NT2/D1 (cell line): ENCODE measurements at regions not wholly inside any gene's neighbourhood (a gene's known extent, or its start where the extent isn't known, plus 50 kb on each side); places are given as distances from the start of the nearest gene placed in this dataset.

Experiments used
- SUZ12 ChIP-seq: IDR thresholded peaks from 2 replicates; pipeline ENCODE4 v1.6.1; 2011; ENCODE audit not compliant: insufficient read length, insufficient read depth; ENCODE audit errors: extremely low read depth
- ZNF274 ChIP-seq: IDR thresholded peaks from 2 replicates; pipeline ENCODE4 v1.6.1; 2011; ENCODE audit warnings: mild to moderate bottlenecking, low read depth, low read length

DNA sequence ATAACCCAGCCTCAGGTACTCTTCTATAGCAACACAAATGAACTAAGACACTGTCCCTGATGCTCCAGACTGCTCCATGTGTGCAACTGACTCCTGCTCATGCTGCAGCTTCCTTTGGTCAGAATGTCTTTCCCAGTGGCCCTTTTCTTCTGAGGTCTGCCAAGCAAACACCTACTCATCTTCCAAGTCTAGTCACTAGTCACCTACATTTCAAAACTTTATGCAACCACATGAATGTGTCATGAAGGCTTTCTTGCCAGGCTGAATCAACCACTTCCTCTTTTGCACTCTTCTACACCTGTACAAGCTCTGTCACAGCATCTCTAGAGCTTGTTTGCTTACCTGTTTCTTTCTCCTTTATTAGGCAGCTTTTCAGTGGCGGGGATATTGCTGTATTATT is 75.8 kb downstream of the LSMEM1 start:
- TF ChIP-seq ZNF274 (no peak), SUZ12 (no peak)
